Spleen (tissue), 11 donors: ENCODE measurements at regions not wholly inside any gene's neighbourhood (a gene's known extent, or its start where the extent isn't known, plus 50 kb on each side); places are given as distances from the start of the nearest gene placed in this dataset.

ENCODE experiments used
- DNase-seq: peaks from one replicate; pipeline ENCODE4 v3.0.0-alpha.2; 2020
- H3K27ac ChIP-seq, 8 donors: fragments of 200-600 bp; sonication (generic) in 7 of 8; 1 replicate in 4 of 8; 2 replicates in 4 of 8; pipeline versions ENCODE4 v1.5.0 to v1.8.0; 2016 to 2021; ENCODE audit warnings: inconsistent platforms in 4 of 8, mild to moderate bottlenecking in 4 of 8, moderate library complexity in 1 of 8
- H3K27me3 ChIP-seq, 7 donors: fragments of 200-600 bp; sonication (generic) in 6 of 7; replicated peaks in 1 of 7; 1 replicate in 4 of 7; 2 replicates in 3 of 7; pipeline versions ENCODE4 v1.5.0 to v1.8.0; 2016 to 2021; ENCODE audit warnings: inconsistent platforms in 3 of 7, mild to moderate bottlenecking in 1 of 7
- H3K36me3 ChIP-seq, 6 donors: fragments of 200-600 bp; sonication (generic) in 5 of 6; 1 replicate in 4 of 6; 2 replicates in 2 of 6; pipeline versions ENCODE4 v1.5.0 to v1.8.0; 2016 to 2021; ENCODE audit warnings: inconsistent platforms in 2 of 6
- H3K4me1 ChIP-seq, 6 donors: fragments of 200-600 bp; sonication (generic) in 5 of 6; 1 replicate in 3 of 6; 2 replicates in 3 of 6; pipeline versions ENCODE4 v1.5.0 to v1.8.0; 2016 to 2021; ENCODE audit warnings: inconsistent platforms in 3 of 6
- H3K4me3 ChIP-seq, 8 donors: fragments of 200-600 bp; sonication (generic) in 7 of 8; 1 replicate in 4 of 8; 2 replicates in 4 of 8; pipeline versions ENCODE4 v1.5.0 to v1.8.0; 2016 to 2021; ENCODE audit warnings: inconsistent platforms in 4 of 8, mild to moderate bottlenecking in 4 of 8, moderate library complexity in 2 of 8
- H3K9me3 ChIP-seq, 8 donors: fragments of 200-600 bp; sonication (generic) in 7 of 8; 1 replicate in 4 of 8; 2 replicates in 4 of 8; pipeline versions ENCODE4 v1.5.0 to v1.8.0; 2016 to 2021; ENCODE audit warnings: inconsistent platforms in 4 of 8
- CTCF ChIP-seq, 11 experiments: fragments of 200-600 bp in 7 of 11; fragments of 450-650 bp in 4 of 11; sonication (generic) in 4 of 11; IDR thresholded peaks in 8 of 11; conservative IDR thresholded peaks in 3 of 11; 1 replicate in 7 of 11; 2 replicates in 4 of 11; pipeline versions ENCODE4 v1.4.0 to v1.8.0; 2016 to 2021; ENCODE audit warnings: antibody characterized with exemption in 11 of 11, inconsistent platforms in 4 of 11, mild to moderate bottlenecking in 1 of 11
- POLR2A ChIP-seq, 3 donors: fragments of 450-650 bp; IDR thresholded peaks; one replicate each; pipeline ENCODE4 v1.5.1; 2017; ENCODE audit warnings: antibody characterized with exemption in 3 of 3, mild to moderate bottlenecking in 1 of 3
- POLR2AphosphoS5 ChIP-seq, 3 donors: sonication (generic); formaldehyde crosslinking; IDR thresholded peaks; one replicate each; pipeline ENCODE4 v1.5.1; 2017; ENCODE audit warnings: antibody characterized with exemption in 3 of 3
- WGBS, 5 donors: extraction: QIAGEN DNeasy Blood & Tissue Kit in 3 of 5; methylation state at CpG; one replicate each; pipeline versions ENCODE4 v1.1.5 to v1.1.7; 2013 to 2018; 5-methylcytosine and 5-hydroxymethylcytosine counted together
- intact Hi-C: fragments of 100-400 bp; cut with DNase I; formaldehyde crosslinking; loops from one replicate; pipeline ENCODE4 v1.15.0; 2023; ENCODE audit warnings: low total_unique reads
- donor health status: healthy with polysubstance abuse.
- donor health status: DM: no; HTN: no; CAD: no; lungs with moderate emphysema.
- donor health status: DM: no; HTN: no; CAD: no.
- donor health status: Bipolar disorder and iron deficiency.
- donor health status: healthy.
- donor health status: DM: no; HTN: no; CAD: no.
- donor health status: DM: yes; HTN: yes; CAD: no.

GRCh38 chr13:24086642-24087041 is 73.9 kb upstream of the SPATA13 start:
- no peaks in the 10 kb centered on the region for H3K36me3 ChIP-seq
- no peaks in the 10 kb centered on the region for H3K9me3 ChIP-seq
- H3K27ac ChIP-seq, result no peak overlapping the region
- WGBS, 5 donors, result 82 to 89% (median 86%) methylated on average over 6 of the region's 6 CpGs
- H3K4me1 ChIP-seq, result peaks cover 0 to 14% (median 0%) of the 10 kb centered on the region in 6 donors
- TF ChIP-seq POLR2A (IDR thresholded peaks at IDR 0.05) (no peak), CTCF (IDR thresholded peaks at IDR 0.05 in 8 of 11, conservative IDR thresholded peaks at IDR 0.05 in 3 of 11) (no peak), POLR2AphosphoS5 (IDR thresholded peaks at IDR 0.05) (no peak)
- no peak for DNase-seq
- intact Hi-C loops, result no loop called here
- H3K27me3 ChIP-seq, result no peaks in the 10 kb centered on the region
- H3K4me3 ChIP-seq, result no peak overlapping the region

- Histone ChIP-seq H3K36me3 (no peaks in the 10 kb centered on the region), H3K4me3 (no peak overlapping the region), H3K27me3 (no peaks in the 10 kb centered on the region), H3K27ac (no peak overlapping the region), H3K9me3 (no peaks in the 10 kb centered on the region), H3K4me1 (peaks cover 0 to 24% (median 2%) of the 10 kb centered on the region in 6 donors)
- DNase-seq, result no peak
- TF ChIP-seq POLR2AphosphoS5 (IDR thresholded peaks at IDR 0.05), result peak in 1 of 3 donors; percentile 6
- TF ChIP-seq POLR2A (IDR thresholded peaks at IDR 0.05), result no peak
- intact Hi-C loops, result no loop called here
- WGBS, 5 donors, result 46 to 79% (median 65%) methylated on average over 7 of the region's 7 CpGs
Measured at GRCh38 chr13:24087605-24088225, 72.8 kb upstream of the SPATA13 start.

- H3K36me3 ChIP-seq, result no peaks in the 10 kb centered on the region
- no peaks in the 10 kb centered on the region for H3K9me3 ChIP-seq
- H3K4me1 ChIP-seq, result peaks cover 0 to 25% (median 2%) of the 10 kb centered on the region in 6 donors
- no peak overlapping the region for H3K27ac ChIP-seq
- intact Hi-C loops, result no loop called here
- no peak for TF ChIP-seq CTCF (IDR thresholded peaks at IDR 0.05 in 8 of 11, conservative IDR thresholded peaks at IDR 0.05 in 3 of 11)
- TF ChIP-seq POLR2A (IDR thresholded peaks at IDR 0.05), result no peak
- TF ChIP-seq POLR2AphosphoS5 (IDR thresholded peaks at IDR 0.05), result no peak
- H3K4me3 ChIP-seq, result no peak overlapping the region
- no peak for DNase-seq
- WGBS, 5 donors, result 96 to 100% (median 100%) methylated on average over 1 of the region's 1 CpG
- H3K27me3 ChIP-seq, result no peaks in the 10 kb centered on the region
Measured at GRCh38 chr13:24090049-24090448, 70.5 kb upstream of the SPATA13 start.

- Histone ChIP-seq H3K27ac (peak overlapping the region in 1 of 8 donors; percentile 31), H3K4me1 (peaks cover 0 to 25% (median 2%) of the 10 kb centered on the region in 6 donors), H3K9me3 (no peaks in the 10 kb centered on the region), H3K36me3 (no peaks in the 10 kb centered on the region), H3K27me3 (no peaks in the 10 kb centered on the region), H3K4me3 (no peak overlapping the region)
- DNase-seq, result no peak
- no peak for TF ChIP-seq CTCF (IDR thresholded peaks at IDR 0.05 in 8 of 11, conservative IDR thresholded peaks at IDR 0.05 in 3 of 11)
- no peak for TF ChIP-seq POLR2AphosphoS5 (IDR thresholded peaks at IDR 0.05)
- TF ChIP-seq POLR2A (IDR thresholded peaks at IDR 0.05), result no peak
- intact Hi-C loops, result no loop called here
- 75 to 82% (median 78%) methylated on average over 4 of the region's 4 CpGs for WGBS, 5 donors
Measured at GRCh38 chr13:24091080-24091479, 69.4 kb upstream of the SPATA13 start.
